ENCODE measurements at regions not wholly inside any gene's neighbourhood (a gene's known extent, or its start where the extent isn't known, plus 50 kb on each side); places are given as distances from the start of the nearest gene placed in this dataset.
"Not testable (repeated sequence)": the region's sequence is repeated elsewhere in the genome, so short reads cannot be mapped to it uniquely, and the experiment has no call there.

- no peak overlapping the region for H3K4me3 Mint-ChIP-seq
- no peak for DNase-seq
- H3K4me1 Mint-ChIP-seq = no peaks in the 10 kb centered on the region
- H3K27me3 Mint-ChIP-seq (ENCODE audit: low read depth in 3 of 3) = peaks cover 3 to 12% (median 7%) of the 10 kb centered on the region in 3 donors
- H3K36me3 Mint-ChIP-seq = no peaks in the 10 kb centered on the region
- no peaks in the 10 kb centered on the region for H3K9me3 Mint-ChIP-seq
- no peak overlapping the region for H3K27ac Mint-ChIP-seq
Measured at GRCh38 chr5:112472614-112473013, 53.5 kb upstream of the EPB41L4A start.

- no peaks in the 10 kb centered on the region for H3K4me1 Mint-ChIP-seq
- H3K27me3 Mint-ChIP-seq (ENCODE audit: low read depth in 3 of 3) = peaks cover 4 to 12% (median 7%) of the 10 kb centered on the region in 3 donors
- DNase-seq = no peak
- no peak overlapping the region for H3K4me3 Mint-ChIP-seq
- H3K9me3 Mint-ChIP-seq = no peaks in the 10 kb centered on the region
- H3K27ac Mint-ChIP-seq = no peak overlapping the region
- H3K36me3 Mint-ChIP-seq = no peaks in the 10 kb centered on the region
Measured at GRCh38 chr5:112473989-112474388, 54.9 kb upstream of the EPB41L4A start.

GRCh38 chr5:112475747-112476365 is 56.8 kb upstream of the EPB41L4A start:
- DNase-seq = no peak
- no peaks in the 10 kb centered on the region for H3K36me3 Mint-ChIP-seq
- no peak overlapping the region for H3K4me3 Mint-ChIP-seq
- H3K4me1 Mint-ChIP-seq = no peaks in the 10 kb centered on the region
- no peak overlapping the region for H3K27ac Mint-ChIP-seq
- H3K9me3 Mint-ChIP-seq = no peaks in the 10 kb centered on the region
- peaks cover 3 to 14% (median 4%) of the 10 kb centered on the region in 3 donors for H3K27me3 Mint-ChIP-seq (ENCODE audit: low read depth in 3 of 3)

GRCh38 chr5:112479418-112479817 is 60.3 kb upstream of the EPB41L4A start:
- H3K9me3 Mint-ChIP-seq = peaks cover 0 to 3% (median 0%) of the 10 kb centered on the region in 6 donors
- H3K27me3 Mint-ChIP-seq (ENCODE audit: low read depth in 3 of 3) = peaks cover 3 to 21% (median 4%) of the 10 kb centered on the region in 3 donors
- no peak for DNase-seq
- no peaks in the 10 kb centered on the region for H3K4me1 Mint-ChIP-seq
- no peak overlapping the region for H3K4me3 Mint-ChIP-seq
- H3K27ac Mint-ChIP-seq = no peak overlapping the region
- no peaks in the 10 kb centered on the region for H3K36me3 Mint-ChIP-seq

GRCh38 chr5:112480501-112480900 is 61.4 kb upstream of the EPB41L4A start:
- Mint-ChIP-seq H3K36me3 (no peaks in the 10 kb centered on the region), H3K9me3 (peaks cover 0 to 4% (median 0%) of the 10 kb centered on the region in 6 donors), H3K4me1 (no peaks in the 10 kb centered on the region), H3K27me3 (ENCODE audit: low read depth in 3 of 3) (peaks cover 3 to 24% (median 4%) of the 10 kb centered on the region in 3 donors), H3K4me3 (no peak overlapping the region), H3K27ac (no peak overlapping the region)
- no peak for DNase-seq

GRCh38 chr5:112483704-112484103 is 64.6 kb upstream of the EPB41L4A start:
- DNase-seq = no peak
- peaks cover 0 to 6% (median 0%) of the 10 kb centered on the region in 6 donors for H3K9me3 Mint-ChIP-seq
- no peak overlapping the region for H3K4me3 Mint-ChIP-seq
- no peak overlapping the region for H3K27ac Mint-ChIP-seq
- H3K36me3 Mint-ChIP-seq = no peaks in the 10 kb centered on the region
- H3K4me1 Mint-ChIP-seq = no peaks in the 10 kb centered on the region
- H3K27me3 Mint-ChIP-seq (ENCODE audit: low read depth in 3 of 3) = peaks cover 2 to 24% (median 3%) of the 10 kb centered on the region in 3 donors

GRCh38 chr5:112485934-112486355 is 66.9 kb upstream of the EPB41L4A start:
- H3K4me3 Mint-ChIP-seq = no peak overlapping the region
- no peaks in the 10 kb centered on the region for H3K4me1 Mint-ChIP-seq
- no peaks in the 10 kb centered on the region for H3K36me3 Mint-ChIP-seq
- H3K9me3 Mint-ChIP-seq = peaks cover 0 to 6% (median 0%) of the 10 kb centered on the region in 6 donors
- DNase-seq = no peak
- H3K27me3 Mint-ChIP-seq (ENCODE audit: low read depth in 3 of 3) = peaks cover 2 to 17% (median 3%) of the 10 kb centered on the region in 3 donors
- H3K27ac Mint-ChIP-seq = no peak overlapping the region

GRCh38 chr5:112491257-112491656 is 72.2 kb upstream of the EPB41L4A start:
- no peak overlapping the region for H3K4me3 Mint-ChIP-seq
- H3K36me3 Mint-ChIP-seq = no peaks in the 10 kb centered on the region
- peaks cover 0 to 5% (median 0%) of the 10 kb centered on the region in 6 donors for H3K9me3 Mint-ChIP-seq
- no peaks in the 10 kb centered on the region for H3K4me1 Mint-ChIP-seq
- peaks cover 1 to 8% (median 3%) of the 10 kb centered on the region in 3 donors for H3K27me3 Mint-ChIP-seq (ENCODE audit: low read depth in 3 of 3)
- no peak for DNase-seq
- H3K27ac Mint-ChIP-seq = no peak overlapping the region

- no peaks in the 10 kb centered on the region for H3K36me3 Mint-ChIP-seq
- peaks cover 0 to 5% (median 0%) of the 10 kb centered on the region in 6 donors for H3K9me3 Mint-ChIP-seq
- no peak overlapping the region for H3K27ac Mint-ChIP-seq
- DNase-seq = peak in 1 of 3 donors; percentile 19
- no peak overlapping the region for H3K4me3 Mint-ChIP-seq
- H3K4me1 Mint-ChIP-seq = no peaks in the 10 kb centered on the region
- peaks cover 1 to 8% (median 3%) of the 10 kb centered on the region in 3 donors for H3K27me3 Mint-ChIP-seq (ENCODE audit: low read depth in 3 of 3)
Measured at GRCh38 chr5:112492291-112492690, 73.2 kb upstream of the EPB41L4A start.

- not testable (repeated sequence) for H3K27ac Mint-ChIP-seq, DNase-seq, H3K4me3 Mint-ChIP-seq, H3K4me1 Mint-ChIP-seq
- Mint-ChIP-seq H3K9me3 (peaks cover 0 to 11% (median 4%) of the 10 kb centered on the region in 6 donors), H3K27me3 (ENCODE audit: low read depth in 3 of 3) (peaks cover 5 to 11% (median 9%) of the 10 kb centered on the region in 3 donors), H3K36me3 (peaks cover 0 to 10% (median 0%) of the 10 kb centered on the region in 3 donors)
Measured at GRCh38 chr5:112503749-112504501, 84.8 kb upstream of the EPB41L4A start.

- H3K4me3 Mint-ChIP-seq, DNase-seq, H3K4me1 Mint-ChIP-seq, H3K27ac Mint-ChIP-seq: not testable (repeated sequence)
- H3K36me3 Mint-ChIP-seq = peaks cover 0 to 10% (median 0%) of the 10 kb centered on the region in 3 donors
- H3K27me3 Mint-ChIP-seq (ENCODE audit: low read depth in 3 of 3) = peaks cover 0 to 20% (median 2%) of the 10 kb centered on the region in 3 donors
- H3K9me3 Mint-ChIP-seq = peaks cover 0 to 13% (median 8%) of the 10 kb centered on the region in 6 donors
Measured at GRCh38 chr5:112509097-112509496, 90.0 kb upstream of the EPB41L4A start.

- Mint-ChIP-seq H3K27me3 (ENCODE audit: low read depth in 3 of 3) (peaks cover 0 to 14% (median 0%) of the 10 kb centered on the region in 3 donors), H3K36me3 (no peaks in the 10 kb centered on the region), H3K4me1 (no peaks in the 10 kb centered on the region), H3K4me3 (no peak overlapping the region), H3K9me3 (peaks cover 0 to 9% (median under 1%) of the 10 kb centered on the region in 6 donors), H3K27ac (no peak overlapping the region)
- no peak for DNase-seq
Measured at GRCh38 chr5:112511920-112512319, 92.8 kb upstream of the EPB41L4A start.

- peaks cover 0 to 11% (median under 1%) of the 10 kb centered on the region in 6 donors for H3K9me3 Mint-ChIP-seq
- no peak overlapping the region for H3K4me3 Mint-ChIP-seq
- H3K36me3 Mint-ChIP-seq = no peaks in the 10 kb centered on the region
- H3K27ac Mint-ChIP-seq = no peak overlapping the region
- no peaks in the 10 kb centered on the region for H3K4me1 Mint-ChIP-seq
- peaks cover 0 to 13% (median 0%) of the 10 kb centered on the region in 3 donors for H3K27me3 Mint-ChIP-seq (ENCODE audit: low read depth in 3 of 3)
- no peak for DNase-seq
Measured at GRCh38 chr5:112512901-112513300, 93.8 kb upstream of the EPB41L4A start.

GRCh38 chr5:112514111-112514510 is 95.0 kb upstream of the EPB41L4A start:
- H3K9me3 Mint-ChIP-seq = peaks cover 0 to 18% (median under 1%) of the 10 kb centered on the region in 6 donors
- no peak overlapping the region for H3K4me3 Mint-ChIP-seq
- DNase-seq = no peak
- no peaks in the 10 kb centered on the region for H3K4me1 Mint-ChIP-seq
- H3K27me3 Mint-ChIP-seq (ENCODE audit: low read depth in 3 of 3) = peaks cover 0 to 15% (median 0%) of the 10 kb centered on the region in 3 donors
- no peaks in the 10 kb centered on the region for H3K36me3 Mint-ChIP-seq
- no peak overlapping the region for H3K27ac Mint-ChIP-seq

Measured in immature natural killer cell (primary cell).